Mucosa of stomach (tissue), 1 donor: ENCODE measurements at regions not wholly inside any gene's neighbourhood (a gene's known extent, or its start where the extent isn't known, plus 50 kb on each side); places are given as distances from the start of the nearest gene placed in this dataset.

Source experiments
- H3K27me3 ChIP-seq: one replicate; pipeline ENCODE4 v1.7.0; 2013; ENCODE audit warnings: mild to moderate bottlenecking, low read length; ENCODE audit not compliant: control insufficient read depth, insufficient read depth
- H3K36me3 ChIP-seq: one replicate; pipeline ENCODE4 v1.7.0; 2013; ENCODE audit warnings: low read length; ENCODE audit not compliant: control insufficient read depth, insufficient read depth
- H3K4me1 ChIP-seq: one replicate; pipeline ENCODE4 v1.7.0; 2013; ENCODE audit warnings: mild to moderate bottlenecking, low read length; ENCODE audit not compliant: control insufficient read depth, insufficient read depth
- H3K4me3 ChIP-seq: one replicate; pipeline ENCODE4 v1.7.0; 2013; ENCODE audit warnings: low read length
- H3K9ac ChIP-seq: one replicate; pipeline ENCODE4 v1.7.0; 2013; ENCODE audit warnings: mild to moderate bottlenecking, low read length, moderate library complexity
- H3K9me3 ChIP-seq: one replicate; pipeline ENCODE4 v1.7.0; 2013; ENCODE audit warnings: mild to moderate bottlenecking, low read length, moderate library complexity; ENCODE audit not compliant: control insufficient read depth
- donor health status: Pancreatic carcinoma.

DNA sequence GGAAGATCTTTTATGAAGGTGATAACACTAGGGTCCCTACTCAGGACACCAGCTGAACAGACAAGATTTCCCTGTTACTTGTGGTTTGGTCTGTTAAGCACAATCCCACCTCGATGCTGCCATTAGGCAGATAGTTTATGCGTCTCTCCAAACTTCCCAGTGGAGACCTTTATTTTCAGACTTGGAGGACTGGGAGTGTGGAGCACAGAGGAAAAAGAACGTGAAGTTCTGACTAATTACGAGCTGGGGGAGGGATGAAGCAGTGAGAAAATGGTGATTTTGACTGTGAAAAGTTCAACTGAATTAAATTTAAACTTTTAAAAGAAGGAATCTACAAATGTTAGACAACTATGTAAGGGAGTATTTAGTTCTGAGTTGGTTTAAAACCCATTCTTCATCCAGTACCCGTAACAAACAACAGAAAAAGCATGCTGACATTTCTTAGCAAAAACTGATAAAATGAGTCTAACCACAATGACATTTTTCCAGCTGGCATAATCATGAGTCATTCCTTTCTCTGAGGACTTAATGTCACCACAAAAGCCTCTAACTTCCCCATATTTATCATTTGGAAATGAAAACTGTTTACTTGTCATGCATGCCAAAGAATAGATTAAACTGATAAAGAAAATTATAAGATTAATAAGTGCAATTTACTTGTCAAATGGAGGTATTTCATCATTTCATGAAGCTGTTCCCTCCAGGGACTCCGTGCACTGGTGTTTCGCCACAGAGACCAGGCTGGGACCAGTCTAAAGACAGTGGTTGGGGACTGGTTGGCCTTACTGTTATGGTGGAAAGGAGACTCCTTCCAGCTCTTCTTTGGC is 113.3 kb upstream of the SSTR4 start:
- Histone ChIP-seq H3K9ac (no peak overlapping the region), H3K9me3 (no peaks in the 10 kb centered on the region), H3K27me3 (no peaks in the 10 kb centered on the region), H3K4me1 (peaks cover 9% of the 10 kb centered on the region), H3K36me3 (no peaks in the 10 kb centered on the region), H3K4me3 (no peak overlapping the region)

DNA sequence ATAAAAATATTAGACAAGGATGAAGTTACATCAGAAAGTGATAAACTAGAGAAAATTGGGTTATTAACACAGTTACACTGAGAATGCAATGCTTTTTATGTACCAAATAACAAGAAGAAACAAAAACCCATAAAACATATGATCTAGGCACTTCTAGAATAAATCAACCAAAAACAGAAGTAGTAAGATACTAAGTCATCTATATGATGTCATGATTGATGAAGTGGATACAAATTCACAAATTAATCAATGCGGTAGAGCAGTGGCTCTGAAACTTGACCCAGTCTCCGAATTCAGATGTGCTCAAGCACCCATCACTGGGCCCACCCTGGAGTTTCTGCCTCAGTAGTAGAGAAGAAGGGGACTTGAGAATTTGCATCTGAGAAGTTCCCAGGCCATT is 112.1 kb upstream of the SSTR4 start:
- Histone ChIP-seq H3K27me3 (no peaks in the 10 kb centered on the region), H3K4me1 (peaks cover 7% of the 10 kb centered on the region), H3K4me3 (no peak overlapping the region), H3K9me3 (no peaks in the 10 kb centered on the region), H3K36me3 (no peaks in the 10 kb centered on the region), H3K9ac (no peak overlapping the region)

DNA sequence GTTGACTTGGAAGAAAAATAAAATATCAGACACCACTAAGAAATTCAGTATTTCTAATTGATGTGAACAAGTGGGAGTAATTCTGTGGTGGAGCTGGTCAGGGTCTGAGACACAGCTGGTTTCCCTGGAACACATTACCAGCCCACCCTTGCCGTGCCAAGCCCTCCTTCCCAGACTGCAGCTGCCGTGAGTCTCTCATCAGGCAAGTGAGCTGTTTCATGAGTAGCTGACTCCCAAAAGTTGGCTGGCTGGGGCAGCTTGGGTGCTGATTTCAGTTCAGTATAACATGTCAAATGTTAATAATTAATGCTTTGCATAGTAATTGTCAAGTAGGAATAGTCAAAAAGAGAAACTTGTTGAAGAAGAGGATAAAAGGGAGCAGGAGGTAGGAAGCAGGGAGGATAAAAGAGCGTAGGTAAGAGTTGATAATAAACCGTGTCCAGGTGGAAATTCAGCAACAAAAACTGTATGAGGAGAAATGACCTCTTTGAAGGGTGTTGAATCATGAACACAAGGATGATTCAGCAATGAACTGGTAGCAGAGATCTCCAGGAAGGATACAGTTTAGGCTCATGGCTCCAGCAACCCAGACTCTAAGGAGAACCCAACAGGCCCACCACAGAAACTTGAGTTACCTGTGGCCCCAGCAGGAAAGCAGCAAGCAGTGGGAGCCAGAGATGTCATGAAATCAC is 110.9 kb upstream of the SSTR4 start:
- no peaks in the 10 kb centered on the region for H3K36me3 ChIP-seq
- no peaks in the 10 kb centered on the region for H3K9me3 ChIP-seq
- peaks cover 7% of the 10 kb centered on the region for H3K4me1 ChIP-seq
- H3K27me3 ChIP-seq = no peaks in the 10 kb centered on the region
- no peak overlapping the region for H3K4me3 ChIP-seq
- H3K9ac ChIP-seq = no peak overlapping the region

DNA sequence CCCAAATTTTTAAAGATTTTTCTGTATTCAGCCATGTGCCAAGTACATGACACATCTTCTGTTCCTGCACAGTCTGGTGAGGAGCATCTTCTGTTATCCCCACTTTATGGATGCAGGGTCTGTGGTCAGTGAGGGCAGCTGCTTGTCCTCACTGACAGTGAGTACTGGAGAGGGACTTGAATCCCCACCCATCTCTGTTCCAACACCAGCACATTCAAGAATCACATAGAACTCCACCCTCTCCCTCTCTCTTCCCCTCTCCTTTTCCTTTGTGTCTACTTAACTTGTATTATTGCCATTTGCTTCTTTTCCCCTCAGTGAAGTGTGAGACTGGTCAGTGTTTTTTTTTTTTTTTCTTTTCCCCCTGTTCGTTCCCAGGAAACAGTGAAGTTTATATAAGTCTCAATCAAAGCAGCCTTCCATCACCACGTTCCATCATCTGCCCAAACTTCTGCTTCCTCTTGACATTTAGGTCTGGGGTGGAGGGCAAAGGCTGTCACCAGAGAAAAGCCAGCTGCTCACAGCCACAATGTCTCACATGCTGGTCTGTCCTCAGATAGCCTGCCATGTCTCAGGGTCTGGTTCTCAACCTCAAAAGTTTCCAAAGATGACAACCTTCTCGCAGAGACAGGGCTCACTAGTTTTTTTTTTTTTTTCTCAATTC is 110.0 kb upstream of the SSTR4 start:
- no peaks in the 10 kb centered on the region for H3K27me3 ChIP-seq
- H3K4me1 ChIP-seq = peaks cover 7% of the 10 kb centered on the region
- H3K9ac ChIP-seq = no peak overlapping the region
- H3K4me3 ChIP-seq = no peak overlapping the region
- H3K9me3 ChIP-seq = no peaks in the 10 kb centered on the region
- no peaks in the 10 kb centered on the region for H3K36me3 ChIP-seq

DNA sequence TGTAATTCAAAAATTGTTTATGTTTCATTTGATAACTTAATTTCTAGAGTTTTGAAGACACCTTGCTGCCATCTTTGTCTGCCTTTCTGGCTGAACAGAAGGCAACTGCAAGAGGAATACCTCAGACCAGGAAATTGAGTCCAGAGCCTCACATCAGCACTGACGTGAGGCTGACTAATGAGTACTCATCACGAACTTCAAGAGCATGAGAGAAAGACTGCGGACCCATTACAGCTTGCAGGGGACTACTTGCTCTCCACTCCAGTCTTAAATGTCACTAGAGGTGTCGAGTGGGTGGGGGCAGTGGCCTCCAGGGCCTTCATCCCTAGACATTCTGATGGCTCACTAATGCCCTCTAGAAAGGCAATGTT is 109.5 kb upstream of the SSTR4 start:
- Histone ChIP-seq H3K4me1 (peaks cover 7% of the 10 kb centered on the region), H3K36me3 (no peaks in the 10 kb centered on the region), H3K27me3 (no peaks in the 10 kb centered on the region)

DNA sequence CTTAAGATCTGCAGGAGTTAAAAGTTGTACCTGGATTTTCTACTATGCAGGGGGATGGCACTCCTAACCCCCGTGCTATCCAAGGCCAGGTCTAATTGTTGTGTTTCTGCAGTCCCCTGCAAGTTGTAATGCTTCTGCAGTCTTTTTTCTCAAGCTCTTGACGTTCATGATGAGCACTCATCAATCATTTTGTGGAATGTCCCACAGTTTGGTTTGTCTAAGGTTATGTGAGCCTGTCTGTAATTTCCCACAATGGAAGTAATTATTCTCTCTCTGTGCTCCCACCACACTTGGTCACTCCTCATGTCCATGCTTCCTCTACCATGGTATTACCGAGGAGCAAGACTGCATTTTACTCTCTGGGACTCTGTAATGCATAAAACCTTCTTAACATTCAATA is 107.6 kb upstream of the SSTR4 start:
- no peak overlapping the region for H3K4me3 ChIP-seq
- H3K9me3 ChIP-seq = no peaks in the 10 kb centered on the region
- no peaks in the 10 kb centered on the region for H3K4me1 ChIP-seq
- H3K36me3 ChIP-seq = no peaks in the 10 kb centered on the region
- no peak overlapping the region for H3K9ac ChIP-seq
- H3K27me3 ChIP-seq = no peaks in the 10 kb centered on the region

More for the DNA sequence above, 109.5 kb upstream of the SSTR4 start:
- Histone ChIP-seq H3K9me3 (no peaks in the 10 kb centered on the region), H3K9ac (no peak overlapping the region), H3K4me3 (no peak overlapping the region)

DNA sequence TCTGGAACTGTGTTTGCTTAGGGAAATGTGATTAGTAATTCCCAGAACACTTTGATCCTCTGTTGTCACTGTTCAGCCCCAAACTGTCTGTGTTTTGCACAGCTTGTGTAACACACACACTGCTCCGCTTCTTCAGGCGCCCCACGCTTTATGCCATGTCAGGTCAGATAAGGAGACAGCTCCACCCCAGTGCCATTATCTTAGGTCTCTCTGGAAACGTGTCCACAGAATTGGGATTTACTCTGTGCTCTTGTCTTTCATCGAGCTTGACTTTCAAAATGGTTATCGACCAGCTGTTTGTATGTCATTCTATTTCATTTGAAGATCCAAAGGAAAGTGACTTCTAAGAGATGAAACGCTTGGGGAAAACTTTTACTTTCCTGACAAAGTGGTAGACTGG is 106.4 kb upstream of the SSTR4 start:
- Histone ChIP-seq H3K4me3 (no peak overlapping the region), H3K4me1 (no peaks in the 10 kb centered on the region), H3K9ac (no peak overlapping the region), H3K36me3 (no peaks in the 10 kb centered on the region), H3K9me3 (no peaks in the 10 kb centered on the region), H3K27me3 (no peaks in the 10 kb centered on the region)

DNA sequence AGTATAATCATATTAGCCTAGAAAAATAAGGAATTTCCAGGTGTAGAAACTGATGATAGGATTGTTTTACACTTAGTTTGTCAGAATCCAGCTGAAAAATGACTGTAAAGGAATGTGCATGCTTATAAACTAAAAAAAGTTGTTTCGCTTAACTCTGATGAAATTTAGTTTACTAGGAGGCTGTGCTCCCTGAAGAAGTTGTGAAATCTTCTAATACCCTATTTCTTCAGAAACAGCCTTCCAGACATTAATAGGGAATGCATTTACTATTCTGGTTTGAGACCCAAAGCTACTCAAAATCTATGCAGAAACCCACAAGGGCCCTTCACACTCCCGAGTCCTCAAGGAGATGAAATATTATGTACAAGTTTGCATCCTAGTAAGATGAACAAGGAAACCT is 105.5 kb upstream of the SSTR4 start:
- Histone ChIP-seq H3K4me3 (no peak overlapping the region), H3K9me3 (no peaks in the 10 kb centered on the region), H3K4me1 (no peaks in the 10 kb centered on the region), H3K27me3 (no peaks in the 10 kb centered on the region), H3K9ac (no peak overlapping the region), H3K36me3 (no peaks in the 10 kb centered on the region)

DNA sequence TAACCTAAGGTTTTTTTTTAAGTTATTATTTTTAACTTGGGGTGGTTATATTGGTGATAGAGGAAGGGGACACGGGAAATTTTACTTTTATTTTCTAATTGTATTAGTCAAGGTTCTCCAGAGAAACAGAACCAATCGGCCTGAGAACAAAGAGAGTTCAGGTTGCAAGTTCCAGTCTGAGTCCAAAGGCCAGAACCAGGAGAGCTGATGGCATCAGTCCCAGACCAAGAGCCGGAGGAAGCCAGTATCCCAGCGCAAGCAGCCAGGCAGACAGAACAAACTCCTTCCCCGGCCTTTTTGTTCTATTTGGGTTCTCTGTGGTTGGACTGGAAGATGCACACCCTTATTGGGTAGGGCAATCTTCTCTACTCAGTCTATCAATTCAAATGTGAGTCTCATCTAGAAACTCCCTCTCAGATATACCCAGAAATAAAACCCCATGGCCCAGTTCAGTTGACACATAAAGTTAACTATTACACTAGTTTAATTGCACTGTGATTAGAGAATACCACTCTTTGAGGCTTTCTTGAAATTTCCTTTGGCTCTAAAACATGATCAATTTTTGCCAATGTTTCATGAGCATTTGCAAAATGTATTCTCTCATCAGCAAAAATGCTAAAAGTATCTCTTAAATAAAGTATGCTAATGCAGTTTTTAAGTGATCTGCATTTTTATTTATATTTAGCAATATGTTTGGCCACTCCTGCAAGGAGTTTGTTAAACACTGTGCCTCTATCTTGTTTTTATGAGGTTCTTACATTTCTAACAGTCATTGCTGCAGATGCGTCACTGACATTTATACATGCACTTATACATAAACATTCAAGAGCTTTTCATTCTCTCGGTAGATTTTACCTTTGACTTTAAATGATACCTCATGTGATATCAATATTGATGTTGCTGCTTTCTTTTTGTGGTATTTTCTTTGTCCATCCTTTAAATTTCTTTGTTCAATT is 103.2 kb upstream of the SSTR4 start:
- Histone ChIP-seq H3K9ac (no peak overlapping the region), H3K36me3 (no peaks in the 10 kb centered on the region), H3K4me3 (no peak overlapping the region), H3K27me3 (no peaks in the 10 kb centered on the region), H3K9me3 (no peaks in the 10 kb centered on the region), H3K4me1 (no peaks in the 10 kb centered on the region)

DNA sequence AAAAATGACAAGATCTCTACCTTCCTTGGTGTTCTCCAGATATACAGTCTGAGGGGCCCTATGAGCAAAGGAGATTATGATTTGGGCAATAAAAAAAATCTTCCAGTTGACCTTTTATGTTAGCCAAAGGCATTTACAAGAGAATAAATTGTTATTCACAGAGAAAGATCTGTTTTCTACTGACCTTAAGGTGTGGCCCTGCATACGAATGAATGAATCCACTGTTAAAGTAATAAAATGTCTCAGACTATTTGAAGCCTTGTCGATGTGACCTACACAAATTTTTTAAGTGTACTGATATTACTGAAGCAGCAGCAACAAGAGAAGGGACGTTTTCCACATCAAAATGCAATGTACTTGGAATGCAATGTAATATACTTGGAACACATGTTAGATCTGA is 95.9 kb upstream of the SSTR4 start:
- Histone ChIP-seq H3K9me3 (no peaks in the 10 kb centered on the region), H3K4me3 (no peak overlapping the region), H3K4me1 (no peaks in the 10 kb centered on the region), H3K27me3 (no peaks in the 10 kb centered on the region), H3K9ac (no peak overlapping the region), H3K36me3 (no peaks in the 10 kb centered on the region)

DNA sequence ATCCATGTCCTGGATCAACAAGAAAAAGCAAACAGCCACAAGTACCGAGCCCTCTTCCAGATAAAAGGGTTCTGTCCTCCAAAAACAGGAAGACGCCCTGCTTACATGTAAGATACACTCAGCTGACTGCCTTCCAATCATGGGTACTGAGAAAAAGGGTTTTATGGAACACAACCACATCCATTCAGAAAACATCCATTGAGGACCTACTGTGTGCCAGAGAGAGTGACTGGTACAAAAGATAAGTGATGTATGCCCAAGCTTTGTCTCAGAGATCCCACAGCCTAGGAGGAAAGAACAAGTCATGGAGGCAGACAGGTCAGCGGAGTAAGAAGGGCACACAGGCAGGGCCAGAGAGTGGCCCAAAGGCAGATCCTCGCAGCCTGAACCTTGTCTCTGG is 94.8 kb upstream of the SSTR4 start:
- H3K9me3 ChIP-seq = no peaks in the 10 kb centered on the region
- no peak overlapping the region for H3K4me3 ChIP-seq
- no peak overlapping the region for H3K9ac ChIP-seq
- H3K4me1 ChIP-seq = no peaks in the 10 kb centered on the region
- H3K27me3 ChIP-seq = no peaks in the 10 kb centered on the region
- no peaks in the 10 kb centered on the region for H3K36me3 ChIP-seq
